ENCODE measurements at regions not wholly inside any gene's neighbourhood (a gene's known extent, or its start where the extent isn't known, plus 50 kb on each side); places are given as distances from the start of the nearest gene placed in this dataset.

DNA sequence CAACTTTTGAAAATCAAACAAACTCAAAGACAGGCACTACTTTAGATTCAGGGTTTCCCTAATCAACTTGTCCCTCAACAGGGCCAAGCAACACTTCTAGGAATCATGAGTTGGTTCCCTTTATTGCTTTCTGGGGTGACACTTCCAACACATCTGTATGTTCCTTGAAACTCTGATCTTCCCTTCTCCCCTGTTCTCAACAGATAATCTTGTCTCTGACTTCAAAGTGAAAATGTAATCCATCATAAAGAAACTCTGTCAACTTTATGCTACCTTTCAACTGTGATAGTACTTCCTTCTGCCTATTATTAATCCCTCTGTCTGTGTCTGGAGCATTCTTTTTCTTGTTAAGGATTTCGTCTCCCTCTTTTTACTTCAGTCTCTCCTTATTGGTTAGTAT lies 250.1 kb upstream of the MEF2C start:
- ATAC-seq (no peak), DNase-seq (no peak)
- H3K27me3 ChIP-seq: no peaks in the 10 kb centered on the region
- no peaks in the 10 kb centered on the region for H3K4me1 ChIP-seq
- H3K27ac ChIP-seq: no peak overlapping the region
- intact Hi-C loops (cut with DNase I): no loop called here
- no peaks in the 10 kb centered on the region for H3K9me3 ChIP-seq
- no peaks in the 10 kb centered on the region for H3K36me3 ChIP-seq
- TF ChIP-seq, protein P1, sequence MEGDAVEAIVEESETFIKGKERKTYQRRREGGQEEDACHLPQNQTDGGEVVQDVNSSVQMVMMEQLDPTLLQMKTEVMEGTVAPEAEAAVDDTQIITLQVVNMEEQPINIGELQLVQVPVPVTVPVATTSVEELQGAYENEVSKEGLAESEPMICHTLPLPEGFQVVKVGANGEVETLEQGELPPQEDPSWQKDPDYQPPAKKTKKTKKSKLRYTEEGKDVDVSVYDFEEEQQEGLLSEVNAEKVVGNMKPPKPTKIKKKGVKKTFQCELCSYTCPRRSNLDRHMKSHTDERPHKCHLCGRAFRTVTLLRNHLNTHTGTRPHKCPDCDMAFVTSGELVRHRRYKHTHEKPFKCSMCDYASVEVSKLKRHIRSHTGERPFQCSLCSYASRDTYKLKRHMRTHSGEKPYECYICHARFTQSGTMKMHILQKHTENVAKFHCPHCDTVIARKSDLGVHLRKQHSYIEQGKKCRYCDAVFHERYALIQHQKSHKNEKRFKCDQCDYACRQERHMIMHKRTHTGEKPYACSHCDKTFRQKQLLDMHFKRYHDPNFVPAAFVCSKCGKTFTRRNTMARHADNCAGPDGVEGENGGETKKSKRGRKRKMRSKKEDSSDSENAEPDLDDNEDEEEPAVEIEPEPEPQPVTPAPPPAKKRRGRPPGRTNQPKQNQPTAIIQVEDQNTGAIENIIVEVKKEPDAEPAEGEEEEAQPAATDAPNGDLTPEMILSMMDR (IDR thresholded peaks at IDR 0.05): no peak
- H3K4me3 ChIP-seq: no peak overlapping the region

- H3K9me3 ChIP-seq: no peaks in the 10 kb centered on the region
- no peak for DNase-seq
- H3K36me3 ChIP-seq: no peaks in the 10 kb centered on the region
- H3K27me3 ChIP-seq: no peaks in the 10 kb centered on the region
- intact Hi-C loops (cut with DNase I): no loop called here
- TF ChIP-seq, protein P1 (IDR thresholded peaks at IDR 0.05): no peak
- H3K4me1 ChIP-seq: no peaks in the 10 kb centered on the region
- no peak overlapping the region for H3K27ac ChIP-seq
- no peak overlapping the region for H3K4me3 ChIP-seq
- no peak for ATAC-seq
Observed at GRCh38 chr5:89130851-89131250, 247.9 kb upstream of the MEF2C start.

- Histone ChIP-seq H3K4me3 (no peak overlapping the region), H3K9me3 (no peaks in the 10 kb centered on the region), H3K4me1 (no peaks in the 10 kb centered on the region), H3K27ac (no peak overlapping the region), H3K36me3 (no peaks in the 10 kb centered on the region), H3K27me3 (no peaks in the 10 kb centered on the region)
- TF ChIP-seq, protein P1 (IDR thresholded peaks at IDR 0.05): no peak
- intact Hi-C loops (cut with DNase I): no loop called here
- DNase-seq: no peak
- no peak for ATAC-seq
Observed at GRCh38 chr5:89129941-89130340, 247.0 kb upstream of the MEF2C start.

DNA sequence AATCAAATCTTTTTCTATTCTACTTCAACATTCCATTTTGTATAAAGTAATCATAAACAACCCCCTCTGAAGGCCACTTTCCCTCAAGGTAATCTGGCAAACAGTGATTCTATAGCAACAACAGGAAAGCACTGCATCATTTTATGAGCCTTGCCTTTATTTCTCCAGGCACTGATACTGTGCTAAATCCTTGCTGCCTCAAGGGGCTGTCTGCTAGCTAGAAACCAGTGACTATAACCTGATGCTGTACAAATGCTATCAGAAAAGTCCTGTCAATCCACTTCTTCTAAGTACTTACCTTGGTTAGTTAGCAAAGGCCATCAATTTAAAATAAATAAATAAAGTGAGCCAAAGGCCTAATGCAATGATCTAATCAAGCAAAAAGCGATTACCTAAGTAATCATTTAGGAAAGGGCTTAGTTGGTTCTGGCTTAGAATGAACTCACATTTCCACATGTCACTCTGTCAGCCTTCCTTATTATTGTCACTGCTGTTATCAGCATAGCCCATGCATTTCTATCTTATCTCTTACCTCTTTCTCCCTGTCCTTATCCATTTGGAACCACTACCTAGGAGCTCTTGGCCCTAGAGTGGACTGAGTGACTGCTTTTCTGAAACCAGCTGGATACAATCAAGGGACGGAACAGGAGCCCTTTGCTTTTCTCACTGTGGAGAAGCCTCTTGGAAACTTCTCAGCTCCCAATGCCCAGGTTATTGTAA lies 246.1 kb upstream of the MEF2C start:
- intact Hi-C loops (cut with DNase I): no loop called here
- DNase-seq (no peak), ATAC-seq (no peak)
- Histone ChIP-seq H3K27me3 (no peaks in the 10 kb centered on the region), H3K4me1 (no peaks in the 10 kb centered on the region), H3K27ac (no peak overlapping the region), H3K9me3 (no peaks in the 10 kb centered on the region), H3K36me3 (no peaks in the 10 kb centered on the region), H3K4me3 (no peak overlapping the region)
- TF ChIP-seq, protein P1 (IDR thresholded peaks at IDR 0.05): no peak

DNA sequence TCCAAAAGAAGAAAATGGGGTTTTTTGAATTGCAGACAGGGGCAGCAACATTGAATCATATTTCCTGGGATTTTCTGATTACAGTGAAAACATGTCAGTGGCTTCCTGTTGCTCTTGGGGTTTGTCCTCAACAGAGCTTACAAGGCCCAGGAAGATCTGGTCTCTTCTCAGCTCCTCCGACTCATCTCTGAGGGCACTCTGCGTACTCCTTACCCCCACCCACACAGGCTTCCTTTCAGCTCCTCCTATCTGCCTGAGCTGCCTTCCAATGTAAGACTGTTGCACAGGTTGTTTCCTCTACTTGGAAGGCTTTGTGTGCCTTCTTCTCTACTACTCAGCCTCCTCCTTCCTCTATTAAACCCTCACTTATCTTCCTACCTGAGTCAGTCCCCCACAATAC lies 245.1 kb upstream of the MEF2C start:
- H3K27me3 ChIP-seq: no peaks in the 10 kb centered on the region
- no peaks in the 10 kb centered on the region for H3K4me1 ChIP-seq
- TF ChIP-seq, protein P1 (IDR thresholded peaks at IDR 0.05): no peak
- intact Hi-C loops (cut with DNase I): no loop called here
- no peaks in the 10 kb centered on the region for H3K9me3 ChIP-seq
- DNase-seq (no peak), ATAC-seq (peak; percentile 15)
- no peak overlapping the region for H3K4me3 ChIP-seq
- no peaks in the 10 kb centered on the region for H3K36me3 ChIP-seq
- H3K27ac ChIP-seq: no peak overlapping the region

GRCh38 chr5:89127191-89127590 lies 244.2 kb upstream of the MEF2C start:
- Histone ChIP-seq H3K36me3 (no peaks in the 10 kb centered on the region), H3K27ac (no peak overlapping the region), H3K4me1 (no peaks in the 10 kb centered on the region), H3K4me3 (no peak overlapping the region), H3K27me3 (no peaks in the 10 kb centered on the region), H3K9me3 (no peaks in the 10 kb centered on the region)
- TF ChIP-seq, protein P1 (IDR thresholded peaks at IDR 0.05): no peak
- DNase-seq (no peak), ATAC-seq (no peak)
- intact Hi-C loops (cut with DNase I): no loop called here
